NCI-H187 treated with DMSO at 0.1 percent for 48 hours (cell line): ENCODE measurements at regions not wholly inside any gene's neighbourhood (a gene's known extent, or its start where the extent isn't known, plus 50 kb on each side); places are given as distances from the start of the nearest gene placed in this dataset.

ENCODE experiments used
- DNase-seq: peaks from one replicate; lab custom pipeline; 2025; lab: John Stamatoyannopoulos, UW

DNA sequence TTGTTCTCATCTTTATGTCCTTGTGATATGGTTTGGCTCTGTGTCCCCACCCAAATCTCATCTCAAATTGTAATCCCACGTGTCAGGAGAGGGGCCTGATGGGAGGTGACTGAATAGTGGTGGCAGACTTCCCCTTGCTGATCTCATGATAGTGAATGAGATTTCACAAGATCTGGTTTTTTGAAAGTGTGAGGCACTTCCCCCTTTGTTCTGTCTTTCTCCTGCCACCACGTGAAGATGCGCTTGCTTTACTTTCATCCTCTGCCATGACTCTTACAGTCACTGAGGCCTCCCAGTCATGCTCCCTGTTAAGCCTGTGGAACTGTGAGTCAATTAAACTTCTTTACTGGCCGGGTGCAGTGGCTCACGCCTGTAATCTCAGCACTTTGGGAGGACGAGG is 161.0 kb downstream of the HERPUD2 start:
- DNase-seq = no peak

DNA sequence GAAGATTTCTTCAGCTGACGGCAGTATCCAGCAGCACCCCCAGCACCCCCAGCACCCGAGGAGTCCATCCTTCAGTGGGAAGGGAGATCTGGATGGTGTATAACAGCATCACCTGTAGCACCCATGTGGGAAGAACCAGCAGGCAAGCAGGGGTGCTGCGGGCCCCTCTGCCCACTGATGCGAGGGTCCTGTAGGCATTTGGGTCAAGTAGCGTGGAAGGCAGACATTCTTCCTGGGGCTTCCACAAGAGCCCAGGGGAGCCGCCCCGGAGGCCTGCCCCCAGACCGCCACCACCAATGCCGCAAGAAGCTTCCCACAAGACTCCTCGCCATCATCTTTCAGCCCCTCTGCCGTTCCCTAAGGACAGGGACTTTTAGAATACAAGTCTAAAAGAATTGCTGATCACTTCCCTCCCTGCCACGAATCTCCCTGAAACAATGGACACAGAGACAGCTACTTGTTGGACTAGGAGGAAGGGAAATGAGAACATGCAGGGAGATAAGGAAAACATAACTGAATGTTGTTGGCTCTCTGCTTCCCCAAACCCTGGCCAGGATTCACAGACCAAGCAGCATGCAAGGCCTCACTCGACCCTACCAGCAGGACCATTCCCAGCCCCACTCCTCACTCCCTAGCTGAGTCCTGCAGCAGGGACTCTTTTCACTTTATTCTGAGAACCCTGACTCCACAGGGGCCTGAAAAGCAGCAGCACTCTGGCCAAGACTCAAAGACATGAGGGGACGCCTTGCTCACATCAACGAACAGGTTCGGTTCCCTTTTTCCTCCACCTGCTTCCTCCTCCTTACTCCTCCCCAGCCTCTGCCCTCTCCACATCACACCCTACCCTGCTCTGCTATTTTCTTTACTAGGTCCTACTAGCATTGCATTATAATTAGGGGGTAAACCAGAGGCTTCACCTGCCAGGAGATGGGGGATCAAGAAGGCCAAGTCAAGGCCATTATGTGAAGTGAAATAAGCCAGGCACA is 164.5 kb downstream of the HERPUD2 start:
- no peak for DNase-seq

DNA sequence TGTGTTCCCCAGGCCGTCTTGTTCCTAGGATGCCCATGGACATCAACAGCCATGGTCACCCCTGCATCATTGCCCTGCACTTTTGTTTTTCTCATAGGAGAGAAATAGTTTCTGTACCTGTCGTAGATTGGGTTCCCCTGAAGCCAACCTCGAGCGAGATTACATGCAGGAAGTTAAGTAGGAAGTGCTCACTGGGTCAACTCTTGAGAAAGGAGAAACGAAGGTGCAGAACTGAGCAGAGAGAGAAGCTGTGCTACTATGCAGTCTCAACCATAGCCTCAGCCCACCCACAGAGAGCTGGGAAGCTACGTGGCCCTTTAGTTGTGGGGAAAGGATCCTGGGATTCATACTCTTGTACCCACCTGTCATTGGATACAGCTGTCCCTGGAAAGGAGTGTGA is 165.2 kb downstream of the HERPUD2 start:
- no peak for DNase-seq

DNA sequence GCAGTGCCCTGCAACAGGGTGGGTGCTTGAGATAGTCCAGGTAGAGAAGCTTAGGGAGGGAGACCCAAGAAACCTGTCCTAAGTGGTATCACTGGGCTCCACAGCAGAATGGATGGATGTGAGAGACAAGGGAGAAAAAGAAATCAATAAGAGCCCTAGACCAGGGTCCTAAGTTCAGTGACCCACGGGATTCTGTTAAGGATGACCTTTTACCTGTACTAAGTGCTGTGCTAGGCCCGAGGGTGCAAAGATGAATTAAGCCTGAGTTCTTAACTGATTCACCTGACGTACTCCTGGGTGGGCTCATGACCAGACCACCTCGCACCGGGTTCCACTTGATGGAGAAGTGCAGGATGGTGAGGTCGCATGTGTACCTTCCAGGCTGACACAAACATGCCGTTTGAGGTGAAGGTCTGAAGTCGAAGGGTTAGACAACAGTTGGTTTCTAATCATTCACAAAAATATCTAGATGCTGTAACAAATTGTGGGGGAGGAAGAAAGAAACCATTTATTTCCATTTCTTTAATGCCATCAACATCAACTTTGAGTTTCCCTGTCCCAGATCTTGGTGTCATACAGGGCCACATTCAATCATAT is 166.5 kb downstream of the HERPUD2 start:
- DNase-seq = no peak

DNA sequence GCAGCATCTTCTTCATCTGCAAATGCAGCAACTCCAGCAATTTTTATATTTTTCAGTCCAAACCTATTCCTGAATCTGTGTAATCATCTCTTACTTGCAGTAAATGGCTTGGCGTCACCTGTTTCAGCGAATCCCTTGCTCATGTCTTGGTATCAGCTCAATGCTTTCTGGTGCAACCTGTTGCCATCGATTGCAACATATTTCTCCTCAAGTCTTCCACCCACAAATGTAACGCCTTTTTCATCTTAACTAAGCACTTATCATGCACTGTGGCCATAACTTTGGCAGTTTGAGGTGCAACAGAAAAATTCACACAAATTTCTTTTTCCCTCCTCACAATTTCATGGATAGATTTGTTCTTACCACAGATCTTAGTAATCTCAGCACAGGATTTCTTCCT is 168.3 kb downstream of the HERPUD2 start:
- no peak for DNase-seq

DNA sequence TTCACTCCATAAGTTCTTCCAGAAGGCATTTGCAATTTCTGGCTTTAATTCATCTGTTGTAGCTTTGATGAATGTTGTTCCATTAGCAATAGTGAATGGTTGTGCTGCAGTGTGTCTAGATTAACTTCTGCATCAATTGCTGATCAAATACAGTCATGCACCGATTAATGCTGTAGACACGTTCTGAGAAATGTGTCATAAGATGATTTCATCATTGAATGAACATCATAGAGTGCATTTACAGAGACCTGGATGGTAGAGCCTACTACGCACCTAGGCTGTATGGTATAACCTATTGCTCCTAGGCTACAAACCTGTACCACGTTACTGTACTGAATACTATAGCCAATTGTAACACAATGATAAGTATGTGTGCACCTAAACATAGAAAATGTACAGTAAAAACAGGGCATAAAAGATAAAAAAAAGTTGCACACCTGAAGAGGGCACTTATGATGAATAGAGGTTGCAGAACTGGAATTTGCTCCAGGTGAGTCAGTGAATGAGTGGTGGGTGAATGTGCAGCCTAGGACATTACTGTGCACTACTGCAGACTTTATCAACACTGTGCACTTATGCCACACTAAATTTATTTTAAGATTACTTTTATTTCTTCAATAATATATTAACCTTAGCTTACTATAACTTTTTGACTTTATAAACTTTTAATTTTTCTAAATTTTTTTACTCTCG is 170.7 kb downstream of the HERPUD2 start:
- DNase-seq = no peak

DNA sequence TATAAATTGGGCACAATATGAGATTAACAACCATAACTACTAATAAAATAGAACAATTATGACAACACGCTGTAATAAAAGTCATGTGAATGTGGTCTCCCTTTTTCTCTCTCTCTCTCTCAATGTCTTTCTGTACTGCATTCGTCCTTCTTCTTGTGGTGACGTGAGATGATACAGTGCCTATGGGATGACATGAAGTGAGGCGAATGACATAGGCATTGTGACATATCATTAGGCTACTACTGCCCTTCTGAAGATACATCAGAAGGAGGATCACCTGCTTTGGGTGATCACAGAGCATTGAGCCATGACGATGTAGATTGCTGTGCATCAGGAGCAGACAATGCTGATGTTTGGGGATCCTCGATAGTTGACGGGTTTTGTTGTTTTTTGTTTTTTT is 171.6 kb downstream of the HERPUD2 start:
- no peak for DNase-seq

DNA sequence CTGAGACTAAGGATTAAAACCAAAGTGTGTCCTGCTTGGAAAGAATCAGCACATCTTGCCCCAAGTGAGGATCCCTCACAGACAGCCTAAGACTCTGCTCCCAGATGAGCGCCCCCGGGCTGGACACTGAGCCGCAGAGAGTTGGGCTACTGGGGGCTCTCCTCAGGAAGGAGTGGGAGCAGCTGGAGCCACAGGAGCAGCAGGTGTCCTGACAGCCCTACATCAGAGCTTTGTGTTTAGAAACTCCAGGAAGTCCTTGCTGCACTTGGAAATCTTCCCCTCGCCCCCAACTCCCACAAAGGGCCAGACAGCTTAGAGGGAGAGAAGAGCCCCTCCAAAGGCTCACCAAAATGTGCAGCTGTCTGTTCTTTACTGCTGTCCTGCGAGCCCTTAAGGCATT is 172.2 kb downstream of the HERPUD2 start:
- DNase-seq = no peak

DNA sequence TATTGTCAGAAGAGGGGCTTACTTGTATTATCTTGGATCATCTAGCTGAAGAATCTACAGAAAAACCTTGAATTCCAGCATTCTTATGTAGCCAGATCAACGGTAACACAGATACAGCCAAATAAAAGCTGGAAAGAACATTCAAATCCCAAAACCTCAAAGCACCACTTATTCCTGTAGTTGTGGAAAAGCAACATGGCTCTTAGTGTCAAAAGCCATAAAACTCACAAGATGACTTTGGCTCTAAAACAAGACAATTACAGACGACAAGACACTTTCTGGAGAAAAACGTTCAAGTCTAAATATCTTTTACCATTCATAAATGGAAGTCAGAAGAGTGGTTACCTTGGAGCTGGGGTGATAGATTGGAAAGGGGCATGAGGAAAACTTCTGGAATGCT is 173.0 kb downstream of the HERPUD2 start:
- no peak for DNase-seq

DNA sequence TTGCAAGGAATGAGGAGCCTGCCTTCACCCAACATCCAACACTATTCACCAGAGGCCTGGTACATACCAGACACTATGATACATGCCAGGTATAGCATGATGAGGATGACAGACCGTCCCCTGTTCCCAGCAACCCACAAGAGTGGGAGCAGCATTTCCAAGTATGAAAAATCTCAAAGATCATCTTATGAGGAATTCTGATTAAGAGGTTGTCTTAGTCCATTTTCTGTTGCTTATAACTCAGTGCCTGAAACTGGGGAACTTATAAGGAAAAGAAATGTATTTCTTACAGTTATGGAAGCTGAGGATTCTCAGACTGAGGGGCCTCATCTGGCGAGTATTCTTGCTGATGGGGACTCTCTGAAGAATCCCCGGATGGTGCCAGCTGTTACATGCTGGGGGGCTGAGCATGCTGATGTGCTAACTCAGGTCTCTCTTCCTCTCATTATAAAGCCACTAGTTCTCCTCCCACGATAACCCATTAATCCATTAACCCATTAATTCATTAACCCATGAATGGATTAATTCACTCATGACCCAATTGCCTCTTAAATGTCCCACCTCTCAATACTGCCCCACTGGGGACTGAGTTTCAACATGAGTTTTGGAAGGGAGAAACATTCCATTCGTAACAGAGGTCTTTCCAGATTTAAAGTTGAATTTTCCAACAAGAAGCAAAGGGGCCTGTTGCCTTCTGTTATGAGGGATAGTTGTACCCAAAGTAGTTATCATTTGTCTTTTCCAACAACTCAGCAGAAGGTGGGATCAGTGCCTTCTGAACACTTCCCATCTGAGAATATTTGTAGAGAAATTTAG is 173.9 kb downstream of the HERPUD2 start:
- no peak for DNase-seq

DNA sequence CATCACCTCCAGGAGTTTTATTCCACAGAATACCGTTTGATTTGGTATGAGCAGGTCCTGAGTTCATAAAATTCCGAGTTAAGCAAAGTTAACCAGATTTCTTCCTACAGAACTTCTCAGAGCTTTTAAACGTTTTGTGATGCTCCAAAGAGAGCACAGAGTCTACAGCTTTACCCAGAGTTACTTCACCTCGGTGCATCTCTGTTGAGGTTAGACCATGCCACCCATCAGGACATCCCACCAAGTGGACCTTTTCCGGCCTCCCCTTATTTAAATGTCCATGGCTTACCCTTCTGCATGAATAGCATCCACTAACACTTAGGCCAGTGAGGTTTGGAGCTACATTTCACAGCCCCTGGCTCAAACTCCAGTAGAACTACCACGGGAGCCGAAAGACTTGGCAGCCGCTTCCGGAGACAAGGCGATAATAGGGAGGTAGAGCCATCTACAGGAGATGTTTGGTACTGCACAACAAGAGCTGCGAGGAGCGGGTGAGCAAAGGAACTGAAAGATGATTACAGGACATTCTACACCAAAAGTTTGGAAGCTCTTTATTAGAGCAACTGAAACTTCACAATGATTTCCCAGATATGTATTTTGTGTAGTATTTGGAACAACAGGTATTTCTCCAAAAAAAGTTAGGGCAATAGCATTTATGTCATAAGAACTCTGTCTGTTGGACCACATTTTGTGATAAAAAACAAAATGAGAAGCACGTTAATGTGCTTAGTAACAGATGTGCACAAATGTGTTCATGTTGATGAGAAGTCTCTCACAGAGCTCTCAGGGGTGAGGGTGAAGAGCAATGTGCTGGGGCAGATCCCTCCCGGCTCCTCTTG is 174.7 kb downstream of the HERPUD2 start:
- peak; percentile 3 for DNase-seq

DNA sequence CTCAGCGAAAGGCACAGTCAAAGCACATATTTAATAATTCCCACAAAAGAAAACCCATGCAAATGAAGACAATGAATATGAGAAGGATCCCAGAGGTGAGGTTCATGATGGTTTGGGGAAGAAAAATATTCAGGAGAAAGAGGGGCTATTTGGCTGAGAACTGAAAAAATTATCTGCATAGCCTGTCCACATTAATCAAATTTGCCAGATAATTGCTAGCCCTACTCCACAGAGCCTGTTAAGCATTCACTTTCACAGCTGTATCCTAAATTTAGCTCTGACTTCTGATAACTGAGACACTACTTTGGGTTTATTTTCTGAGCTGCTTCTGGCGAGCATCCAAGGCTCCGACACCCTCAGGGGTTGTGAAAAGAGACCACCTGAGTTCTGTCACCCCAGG is 176.2 kb downstream of the HERPUD2 start:
- DNase-seq = no peak

DNA sequence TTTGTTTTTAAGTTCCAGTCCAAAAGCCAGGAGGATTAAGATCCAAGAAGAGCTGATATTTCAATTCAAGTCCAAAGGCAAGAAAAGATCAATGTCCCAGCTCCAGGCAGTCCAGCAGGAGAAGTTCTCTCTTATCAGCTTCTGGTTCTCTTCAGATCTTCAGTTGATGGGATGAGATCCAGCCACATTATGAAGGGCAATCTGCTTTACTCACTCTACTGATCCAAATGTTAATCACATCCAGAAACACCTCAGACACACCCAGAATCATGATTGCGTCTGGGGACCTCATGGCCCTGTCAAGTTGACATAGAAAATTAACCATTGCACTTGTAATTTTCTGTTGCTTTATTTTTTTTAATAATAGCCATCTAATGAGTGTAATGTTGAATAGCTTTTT is 178.4 kb downstream of the HERPUD2 start:
- no peak for DNase-seq

DNA sequence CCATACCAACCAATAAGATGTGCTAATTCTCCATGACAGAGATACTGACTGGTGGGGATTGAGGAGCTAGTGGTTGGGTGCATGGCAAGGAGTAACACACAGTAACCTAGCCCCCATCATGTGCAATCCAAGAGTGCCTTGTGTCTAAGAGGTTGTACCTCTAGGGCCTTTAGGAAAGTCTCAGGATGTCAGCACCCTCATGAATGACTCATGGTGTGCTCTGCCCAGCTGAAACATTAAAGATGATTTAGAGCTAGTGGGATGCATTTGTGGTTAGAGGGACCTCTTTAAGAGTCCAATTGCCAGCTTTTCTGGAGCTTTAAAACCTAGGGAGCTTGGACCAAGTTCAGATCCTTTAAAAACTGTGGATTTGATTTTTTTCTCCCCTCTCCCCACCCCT is 181.1 kb downstream of the HERPUD2 start:
- DNase-seq = no peak

DNA sequence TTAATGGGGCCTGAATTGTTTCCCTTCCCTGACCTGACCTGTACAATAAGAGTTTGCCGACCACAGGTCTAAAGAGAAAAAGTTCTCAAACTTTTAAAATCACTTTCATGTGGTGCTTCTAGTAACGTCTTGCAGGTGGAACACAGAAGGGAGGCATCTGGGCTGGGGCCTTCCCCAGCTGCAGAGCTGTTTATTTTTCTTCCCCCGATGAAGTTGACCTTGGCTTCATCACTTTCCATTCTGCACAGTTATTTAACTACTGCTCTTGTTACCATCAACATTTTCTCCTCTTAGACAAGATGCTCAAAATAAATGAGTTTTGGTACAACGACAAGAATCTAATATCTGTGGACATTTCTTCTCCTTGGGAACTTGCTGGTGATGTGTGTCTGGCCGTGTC is 181.7 kb downstream of the HERPUD2 start:
- no peak for DNase-seq

DNA sequence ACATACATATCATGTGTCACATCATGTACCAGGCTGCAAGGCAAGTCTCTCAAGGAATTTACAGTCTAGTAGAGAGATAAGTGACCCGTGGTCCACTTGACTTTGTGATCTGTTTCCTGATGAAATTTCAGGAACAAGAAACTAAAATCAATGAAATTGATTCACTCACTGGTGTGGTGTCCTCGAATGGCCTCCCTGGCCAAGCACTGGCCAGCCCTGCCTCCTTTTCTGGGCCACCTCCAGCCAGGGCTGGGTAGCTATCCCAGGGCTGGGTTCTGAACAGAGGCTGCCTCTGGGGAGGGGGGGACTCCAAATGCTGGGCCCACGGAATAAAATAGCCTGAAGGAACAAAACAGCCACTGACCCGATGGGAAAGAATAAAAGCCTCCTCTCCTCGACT is 182.2 kb downstream of the HERPUD2 start:
- DNase-seq = no peak

DNA sequence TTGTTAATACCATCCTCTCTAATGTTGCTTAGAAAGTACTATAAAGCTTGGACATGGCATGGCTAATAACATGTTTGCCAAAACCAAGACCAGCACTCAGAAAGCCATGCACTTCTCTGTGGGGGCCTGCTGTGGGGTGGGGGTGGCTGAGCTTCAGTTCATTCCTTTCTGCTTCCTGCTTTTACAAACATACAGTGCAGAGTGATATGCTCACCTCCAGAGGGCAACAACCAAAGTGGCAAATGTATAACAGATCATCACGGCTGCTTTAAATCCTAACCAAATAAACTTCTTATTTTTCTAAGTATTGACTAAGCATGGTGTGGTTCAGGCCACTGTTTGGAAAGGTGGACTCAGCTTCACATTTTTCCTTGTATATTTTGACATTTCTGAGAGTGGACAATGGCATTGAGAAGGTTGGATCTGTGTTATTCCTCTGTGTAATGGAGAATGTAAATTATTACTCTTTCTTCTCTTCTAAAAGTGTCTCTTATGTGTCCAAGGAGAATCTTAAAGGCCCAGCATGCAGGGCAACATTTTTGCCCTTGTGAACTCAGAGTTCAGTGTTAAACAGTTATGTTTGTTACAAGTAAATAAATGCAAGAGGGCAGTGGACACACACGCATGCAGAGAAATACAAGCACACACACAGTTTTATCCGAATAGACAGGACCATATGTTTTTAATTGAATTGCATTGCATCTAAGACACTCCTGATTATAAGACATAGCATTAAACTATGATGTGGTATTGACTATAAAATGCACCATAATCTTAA is 186.1 kb downstream of the HERPUD2 start:
- no peak for DNase-seq

DNA sequence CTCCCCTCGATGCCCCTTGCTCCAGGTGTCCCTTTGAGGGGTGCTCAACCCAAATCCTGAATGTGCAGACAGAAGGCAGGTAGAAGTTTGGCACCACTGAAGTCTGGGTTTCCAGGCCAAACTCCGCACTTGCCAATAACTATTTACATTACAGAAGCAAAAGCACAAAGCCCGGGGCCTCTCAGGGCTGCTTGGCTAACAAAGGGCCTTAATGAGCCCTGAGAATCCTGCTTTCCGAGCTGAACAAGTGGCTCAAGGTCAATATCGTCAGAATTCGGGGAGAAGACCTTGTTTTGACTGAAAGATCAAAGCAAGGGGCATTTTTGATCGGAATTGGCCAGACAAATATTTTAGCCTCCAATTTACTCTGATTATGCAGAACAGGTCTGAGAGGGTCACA is 189.9 kb downstream of the HERPUD2 start:
- DNase-seq = no peak

DNA sequence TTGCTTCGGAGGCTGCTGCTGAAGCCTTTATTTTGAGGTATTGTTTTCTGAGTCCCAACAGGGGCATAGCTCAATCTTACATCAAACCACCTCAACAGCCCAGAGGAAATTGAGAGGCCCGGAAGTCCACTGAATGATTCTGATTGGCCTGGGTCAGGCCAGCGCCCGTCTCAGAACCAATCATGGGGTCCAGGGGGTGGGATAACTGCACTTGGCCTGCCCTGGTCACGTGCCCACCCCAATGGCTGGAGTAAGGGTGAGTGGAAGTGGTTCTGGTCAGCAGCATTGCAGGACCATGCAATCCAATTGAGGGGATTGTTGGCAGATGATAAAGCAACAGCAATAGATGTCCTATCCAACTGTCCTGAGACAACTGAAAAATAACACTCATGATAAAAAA is 190.6 kb downstream of the HERPUD2 start:
- no peak for DNase-seq

DNA sequence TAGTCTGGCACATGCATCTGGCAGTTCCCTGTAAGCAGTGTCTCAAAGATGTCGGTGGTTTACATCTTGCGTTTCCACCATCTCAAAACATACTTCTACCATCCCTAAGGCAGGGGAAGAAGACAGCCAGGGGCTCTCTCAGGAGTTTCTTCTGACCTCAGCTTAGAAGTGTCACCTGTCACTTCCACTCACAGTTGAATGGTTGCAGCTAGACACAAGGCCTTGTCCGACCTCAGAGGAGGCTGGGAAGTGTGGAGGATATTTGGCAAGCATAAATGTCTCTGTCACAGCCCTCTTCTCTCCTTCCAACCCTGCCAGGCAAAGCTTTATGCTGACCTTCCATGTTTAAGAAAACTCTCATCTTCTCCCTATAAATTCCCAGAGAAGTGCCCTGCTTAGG is 193.3 kb downstream of the HERPUD2 start:
- DNase-seq = no peak
